Ishikawa (cell line): ENCODE measurements at regions not wholly inside any gene's neighbourhood (a gene's known extent, or its start where the extent isn't known, plus 50 kb on each side); places are given as distances from the start of the nearest gene placed in this dataset.

ENCODE experiments used
- CEBPB ChIP-seq: IDR thresholded peaks from 2 replicates; pipeline ENCODE4 v1.6.1; 2012
- CREB1 ChIP-seq: IDR thresholded peaks from 2 replicates; pipeline ENCODE4 v1.6.1; 2012; ENCODE audit warnings: low read depth
- EGR1 ChIP-seq: IDR thresholded peaks from 2 replicates; pipeline ENCODE4 v1.6.1; 2012
- EP300 ChIP-seq: IDR thresholded peaks from 2 replicates; pipeline ENCODE4 v1.6.1; 2012; ENCODE audit warnings: borderline replicate concordance
- FOXM1 ChIP-seq: IDR thresholded peaks from 2 replicates; pipeline ENCODE4 v1.6.1; 2012; ENCODE audit warnings: low read depth, borderline replicate concordance
- NFIC ChIP-seq: IDR thresholded peaks from 2 replicates; pipeline ENCODE4 v1.6.1; 2012
- RAD21 ChIP-seq: IDR thresholded peaks from 2 replicates; pipeline ENCODE4 v1.6.1; 2012; ENCODE audit warnings: low read depth
- TAF1 ChIP-seq: IDR thresholded peaks from 2 replicates; pipeline ENCODE4 v1.6.1; 2012; ENCODE audit warnings: low read depth, mild to moderate bottlenecking
- TCF12 ChIP-seq: IDR thresholded peaks from 2 replicates; pipeline ENCODE4 v1.6.1; 2012; ENCODE audit warnings: low read depth
- TEAD4 ChIP-seq: IDR thresholded peaks from 2 replicates; pipeline ENCODE4 v1.6.1; 2012
- USF1 ChIP-seq: IDR thresholded peaks from 2 replicates; pipeline ENCODE4 v1.6.1; 2012
- YY1 ChIP-seq: IDR thresholded peaks from 2 replicates; pipeline ENCODE4 v1.6.1; 2012; ENCODE audit warnings: low read depth
- ZBTB7A ChIP-seq: IDR thresholded peaks from 2 replicates; pipeline ENCODE4 v1.6.1; 2012; ENCODE audit warnings: low read depth
- TF ChIP-seq, protein P1 (sequence below): IDR thresholded peaks from 2 replicates; pipeline ENCODE4 v1.6.1; 2012; ENCODE audit warnings: low read depth, mild to moderate bottlenecking
- TF ChIP-seq, protein P2 (sequence below): IDR thresholded peaks from 2 replicates; pipeline ENCODE4 v1.6.1; 2012

- TF ChIP-seq EP300: no peak
- TF ChIP-seq ZBTB7A: no peak
- no peak for TF ChIP-seq RAD21
- TF ChIP-seq, protein P1, sequence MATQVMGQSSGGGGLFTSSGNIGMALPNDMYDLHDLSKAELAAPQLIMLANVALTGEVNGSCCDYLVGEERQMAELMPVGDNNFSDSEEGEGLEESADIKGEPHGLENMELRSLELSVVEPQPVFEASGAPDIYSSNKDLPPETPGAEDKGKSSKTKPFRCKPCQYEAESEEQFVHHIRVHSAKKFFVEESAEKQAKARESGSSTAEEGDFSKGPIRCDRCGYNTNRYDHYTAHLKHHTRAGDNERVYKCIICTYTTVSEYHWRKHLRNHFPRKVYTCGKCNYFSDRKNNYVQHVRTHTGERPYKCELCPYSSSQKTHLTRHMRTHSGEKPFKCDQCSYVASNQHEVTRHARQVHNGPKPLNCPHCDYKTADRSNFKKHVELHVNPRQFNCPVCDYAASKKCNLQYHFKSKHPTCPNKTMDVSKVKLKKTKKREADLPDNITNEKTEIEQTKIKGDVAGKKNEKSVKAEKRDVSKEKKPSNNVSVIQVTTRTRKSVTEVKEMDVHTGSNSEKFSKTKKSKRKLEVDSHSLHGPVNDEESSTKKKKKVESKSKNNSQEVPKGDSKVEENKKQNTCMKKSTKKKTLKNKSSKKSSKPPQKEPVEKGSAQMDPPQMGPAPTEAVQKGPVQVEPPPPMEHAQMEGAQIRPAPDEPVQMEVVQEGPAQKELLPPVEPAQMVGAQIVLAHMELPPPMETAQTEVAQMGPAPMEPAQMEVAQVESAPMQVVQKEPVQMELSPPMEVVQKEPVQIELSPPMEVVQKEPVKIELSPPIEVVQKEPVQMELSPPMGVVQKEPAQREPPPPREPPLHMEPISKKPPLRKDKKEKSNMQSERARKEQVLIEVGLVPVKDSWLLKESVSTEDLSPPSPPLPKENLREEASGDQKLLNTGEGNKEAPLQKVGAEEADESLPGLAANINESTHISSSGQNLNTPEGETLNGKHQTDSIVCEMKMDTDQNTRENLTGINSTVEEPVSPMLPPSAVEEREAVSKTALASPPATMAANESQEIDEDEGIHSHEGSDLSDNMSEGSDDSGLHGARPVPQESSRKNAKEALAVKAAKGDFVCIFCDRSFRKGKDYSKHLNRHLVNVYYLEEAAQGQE: no peak
- no peak for TF ChIP-seq CREB1
- no peak for TF ChIP-seq TCF12
- TF ChIP-seq, protein P2, sequence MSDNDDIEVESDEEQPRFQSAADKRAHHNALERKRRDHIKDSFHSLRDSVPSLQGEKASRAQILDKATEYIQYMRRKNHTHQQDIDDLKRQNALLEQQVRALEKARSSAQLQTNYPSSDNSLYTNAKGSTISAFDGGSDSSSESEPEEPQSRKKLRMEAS: no peak
- TF ChIP-seq NFIC: no peak
- no peak for TF ChIP-seq TEAD4
- TF ChIP-seq TAF1: no peak
- TF ChIP-seq YY1: no peak
- TF ChIP-seq USF1: no peak
- TF ChIP-seq CEBPB: no peak
Measured at GRCh38 chr13:90015565-90016507, 1331.7 kb upstream of the MIR17HG start.

- no peak for TF ChIP-seq YY1
- no peak for TF ChIP-seq NFIC
- TF ChIP-seq EGR1: no peak
- TF ChIP-seq RAD21: no peak
- no peak for TF ChIP-seq TAF1
- TF ChIP-seq CREB1: no peak
Measured at GRCh38 chr13:90016688-90017087, 1330.8 kb upstream of the MIR17HG start.

GRCh38 chr13:90020536-90021070, 1326.9 kb upstream of the MIR17HG start:
- TF ChIP-seq USF1 (no peak), EP300 (no peak), RAD21 (no peak), TEAD4 (no peak)
- TF ChIP-seq, protein P2: no peak

- TF ChIP-seq TEAD4: no peak
- TF ChIP-seq, protein P1: no peak
- TF ChIP-seq, protein P2: no peak
- TF ChIP-seq FOXM1: no peak
- TF ChIP-seq CREB1: no peak
Measured at GRCh38 chr13:90027409-90027808, 1320.1 kb upstream of the MIR17HG start.

DNA sequence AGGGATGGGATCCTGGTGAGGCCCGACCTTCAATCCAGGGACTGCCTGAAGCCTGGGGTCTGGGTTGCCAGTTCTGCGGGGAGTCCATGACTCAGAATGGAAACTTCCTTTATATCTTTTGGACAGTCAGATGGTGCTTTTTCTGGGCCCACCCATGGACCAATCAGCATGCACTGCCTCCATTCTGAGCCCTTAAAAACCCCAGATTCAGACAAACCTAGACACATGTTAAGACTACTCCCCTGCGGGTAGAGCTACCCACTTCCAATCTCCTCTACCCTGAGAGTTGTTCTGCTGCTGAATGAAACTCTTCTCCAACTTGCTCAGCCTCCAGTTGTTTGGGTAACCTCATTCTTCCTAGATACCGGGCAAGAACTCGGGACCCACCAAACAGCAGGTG, 1315.2 kb upstream of the MIR17HG start:
- no peak for TF ChIP-seq USF1
- TF ChIP-seq EGR1: no peak
- no peak for TF ChIP-seq YY1
- TF ChIP-seq, protein P1: no peak
- no peak for TF ChIP-seq EP300
- TF ChIP-seq TAF1: no peak
- no peak for TF ChIP-seq CREB1
